Gastrocnemius medialis (tissue), 4 donors: ENCODE measurements at regions not wholly inside any gene's neighbourhood (a gene's known extent, or its start where the extent isn't known, plus 50 kb on each side); places are given as distances from the start of the nearest gene placed in this dataset.

Experiments
- ATAC-seq, 2 donors: fragments of 150-250 bp; one replicate each; pipeline ENCODE4 v1.9.1; 2016
- DNase-seq, 2 donors: peaks; one replicate each; pipeline ENCODE4 v3.0.0-alpha.2; 2019
- H3K27ac ChIP-seq, 4 donors: fragments of 200-600 bp; sonication (generic); 1 replicate in 1 of 4; 2 replicates in 3 of 4; pipeline ENCODE4 v1.5.1; 2016 to 2018; ENCODE audit warnings: mild to moderate bottlenecking in 2 of 4, moderate library complexity in 1 of 4
- H3K27me3 ChIP-seq, 3 donors: fragments of 200-600 bp; sonication (generic) in 2 of 3; 1 replicate in 1 of 3; 2 replicates in 2 of 3; pipeline versions ENCODE4 v1.5.1 to v1.6.0; 2016 to 2019; ENCODE audit warnings: mild to moderate bottlenecking in 1 of 3, moderate library complexity in 1 of 3
- H3K36me3 ChIP-seq, 2 donors: fragments of 200-600 bp; sonication (generic) in 1 of 2; one replicate each; pipeline ENCODE4 v1.5.1; 2017 to 2018
- H3K4me1 ChIP-seq, 2 donors: fragments of 200-600 bp; sonication (generic) in 1 of 2; one replicate each; pipeline ENCODE4 v1.5.1; 2016 to 2017; ENCODE audit warnings: mild to moderate bottlenecking in 2 of 2
- H3K4me3 ChIP-seq, 4 donors: fragments of 200-600 bp; sonication (generic) in 3 of 4; 1 replicate in 1 of 4; 2 replicates in 3 of 4; pipeline ENCODE4 v1.5.1; 2016 to 2019; ENCODE audit warnings: mild to moderate bottlenecking in 2 of 4
- H3K9me3 ChIP-seq, 3 donors: fragments of 200-600 bp; sonication (generic) in 2 of 3; 1 replicate in 1 of 3; 2 replicates in 2 of 3; pipeline ENCODE4 v1.5.1; 2016 to 2019
- POLR2A ChIP-seq, 2 donors: fragments of 450-650 bp; IDR thresholded peaks; one replicate each; pipeline ENCODE4 v1.6.1; 2017; ENCODE audit warnings: antibody characterized with exemption in 2 of 2, mild to moderate bottlenecking in 2 of 2, moderate library complexity in 2 of 2
- in situ Hi-C, 4 donors: fragments of 200-750 bp; cut with MboI; loops; one replicate each; pipeline versions ENCODE4 v1.15.0 to v1.8.0; 2017; ENCODE audit warnings: low sequenced_read_pairs in 4 of 4
- intact Hi-C: fragments of 100-400 bp; cut with DNase I; formaldehyde crosslinking; loops from one replicate; pipeline ENCODE4 v1.15.1; 2023; ENCODE audit warnings: low total_unique reads
- TF ChIP-seq, protein P1 (sequence below), 5 experiments: fragments of 450-650 bp in 3 of 5; fragments of 200-600 bp in 2 of 5; sonication (generic) in 2 of 5; IDR thresholded peaks in 4 of 5; conservative IDR thresholded peaks in 1 of 5; 1 replicate in 4 of 5; 2 replicates in 1 of 5; pipeline ENCODE4 v1.5.1; 2016 to 2019; ENCODE audit warnings: antibody characterized with exemption in 5 of 5, mild to moderate bottlenecking in 3 of 5, moderate library complexity in 3 of 5

DNA sequence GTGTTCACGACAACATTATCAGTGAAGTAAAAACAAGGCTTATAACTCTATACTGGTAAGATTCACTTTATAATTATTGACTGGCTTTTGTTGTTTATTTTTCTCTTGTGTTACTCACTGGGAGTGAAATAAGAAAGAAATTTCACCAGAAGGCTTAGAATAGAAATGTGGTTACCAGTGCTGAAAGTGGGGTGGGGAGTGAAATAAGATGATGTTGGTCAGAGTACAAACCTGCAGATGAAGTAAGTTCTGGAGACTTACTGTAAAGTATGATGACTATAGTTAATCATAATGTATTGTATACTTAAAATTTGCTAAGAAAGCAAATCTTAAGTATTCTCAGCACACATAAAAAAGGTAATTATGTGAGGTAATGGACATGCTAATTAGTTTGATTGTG, 198.4 kb downstream of the KLHL28 start:
- Histone ChIP-seq H3K4me1 (no peaks in the 10 kb centered on the region), H3K27ac (no peak overlapping the region), H3K36me3 (no peaks in the 10 kb centered on the region), H3K4me3 (no peak overlapping the region), H3K9me3 (no peaks in the 10 kb centered on the region), H3K27me3 (no peaks in the 10 kb centered on the region)
- ATAC-seq (no peak), DNase-seq (no peak)
- intact Hi-C loops, result no loop called here
- TF ChIP-seq, protein P1, sequence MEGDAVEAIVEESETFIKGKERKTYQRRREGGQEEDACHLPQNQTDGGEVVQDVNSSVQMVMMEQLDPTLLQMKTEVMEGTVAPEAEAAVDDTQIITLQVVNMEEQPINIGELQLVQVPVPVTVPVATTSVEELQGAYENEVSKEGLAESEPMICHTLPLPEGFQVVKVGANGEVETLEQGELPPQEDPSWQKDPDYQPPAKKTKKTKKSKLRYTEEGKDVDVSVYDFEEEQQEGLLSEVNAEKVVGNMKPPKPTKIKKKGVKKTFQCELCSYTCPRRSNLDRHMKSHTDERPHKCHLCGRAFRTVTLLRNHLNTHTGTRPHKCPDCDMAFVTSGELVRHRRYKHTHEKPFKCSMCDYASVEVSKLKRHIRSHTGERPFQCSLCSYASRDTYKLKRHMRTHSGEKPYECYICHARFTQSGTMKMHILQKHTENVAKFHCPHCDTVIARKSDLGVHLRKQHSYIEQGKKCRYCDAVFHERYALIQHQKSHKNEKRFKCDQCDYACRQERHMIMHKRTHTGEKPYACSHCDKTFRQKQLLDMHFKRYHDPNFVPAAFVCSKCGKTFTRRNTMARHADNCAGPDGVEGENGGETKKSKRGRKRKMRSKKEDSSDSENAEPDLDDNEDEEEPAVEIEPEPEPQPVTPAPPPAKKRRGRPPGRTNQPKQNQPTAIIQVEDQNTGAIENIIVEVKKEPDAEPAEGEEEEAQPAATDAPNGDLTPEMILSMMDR (IDR thresholded peaks at IDR 0.05 in 4 of 5, conservative IDR thresholded peaks at IDR 0.05 in 1 of 5), result no peak
- TF ChIP-seq POLR2A (IDR thresholded peaks at IDR 0.05), result no peak
- in situ Hi-C loops, result no loop called here

GRCh38 chr14:44759277-44759676, 202.5 kb downstream of the KLHL28 start:
- intact Hi-C loops (no loop called here), in situ Hi-C loops (no loop called here)
- H3K4me3 ChIP-seq, result no peak overlapping the region
- no peak for DNase-seq
- no peaks in the 10 kb centered on the region for H3K27me3 ChIP-seq
- no peaks in the 10 kb centered on the region for H3K9me3 ChIP-seq
- TF ChIP-seq, protein P1 (IDR thresholded peaks at IDR 0.05 in 4 of 5, conservative IDR thresholded peaks at IDR 0.05 in 1 of 5), result no peak
- H3K4me1 ChIP-seq, result no peaks in the 10 kb centered on the region
- no peaks in the 10 kb centered on the region for H3K36me3 ChIP-seq
- no peak for ATAC-seq
- no peak overlapping the region for H3K27ac ChIP-seq

- H3K36me3 ChIP-seq, result no peaks in the 10 kb centered on the region
- H3K27me3 ChIP-seq, result no peaks in the 10 kb centered on the region
- no peak overlapping the region for H3K27ac ChIP-seq
- ATAC-seq (no peak), DNase-seq (no peak)
- TF ChIP-seq POLR2A (IDR thresholded peaks at IDR 0.05), result no peak
- TF ChIP-seq, protein P1 (IDR thresholded peaks at IDR 0.05 in 4 of 5, conservative IDR thresholded peaks at IDR 0.05 in 1 of 5), result no peak
- intact Hi-C loops, result no loop called here
- no peak overlapping the region for H3K4me3 ChIP-seq
- in situ Hi-C loops, result no loop called here
- no peaks in the 10 kb centered on the region for H3K4me1 ChIP-seq
- no peaks in the 10 kb centered on the region for H3K9me3 ChIP-seq
These were observed 205.2 kb downstream of the KLHL28 start for GRCh38 chr14:44756554-44756953.

GRCh38 chr14:44745371-44745770, 216.4 kb downstream of the KLHL28 start:
- in situ Hi-C loops (no loop called here), intact Hi-C loops (no loop called here)
- no peaks in the 10 kb centered on the region for H3K4me1 ChIP-seq
- no peak for TF ChIP-seq POLR2A (IDR thresholded peaks at IDR 0.05)
- TF ChIP-seq, protein P1 (IDR thresholded peaks at IDR 0.05 in 4 of 5, conservative IDR thresholded peaks at IDR 0.05 in 1 of 5), result no peak
- H3K9me3 ChIP-seq, result no peaks in the 10 kb centered on the region
- H3K36me3 ChIP-seq, result no peaks in the 10 kb centered on the region
- no peak for DNase-seq
- ATAC-seq, result no peak
- H3K4me3 ChIP-seq, result no peak overlapping the region
- no peak overlapping the region for H3K27ac ChIP-seq
- no peaks in the 10 kb centered on the region for H3K27me3 ChIP-seq

DNA sequence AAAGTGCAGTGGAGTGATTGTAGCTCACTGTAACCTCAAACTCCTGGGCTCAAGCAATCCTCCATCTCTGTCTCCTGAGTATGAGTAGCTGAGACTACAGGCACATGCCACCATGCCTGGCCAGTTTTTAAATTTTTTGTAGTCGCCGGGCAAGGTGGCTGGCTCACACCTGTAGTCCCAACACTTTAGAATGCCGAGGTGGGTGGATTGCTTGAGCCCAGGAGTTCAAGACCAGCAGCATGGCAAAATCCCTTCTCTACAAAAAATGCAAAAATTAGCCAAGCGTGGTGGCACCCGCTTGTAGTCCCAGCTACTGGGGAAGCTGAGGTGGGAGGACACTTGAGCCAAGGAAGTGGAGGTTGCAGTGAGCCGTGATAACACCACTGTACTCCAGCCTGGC, 219.5 kb downstream of the KLHL28 start:
- H3K27me3 ChIP-seq, result no peaks in the 10 kb centered on the region
- no peaks in the 10 kb centered on the region for H3K9me3 ChIP-seq
- TF ChIP-seq POLR2A (IDR thresholded peaks at IDR 0.05), result no peak
- TF ChIP-seq, protein P1 (IDR thresholded peaks at IDR 0.05 in 4 of 5, conservative IDR thresholded peaks at IDR 0.05 in 1 of 5), result no peak
- no peak overlapping the region for H3K4me3 ChIP-seq
- no peak overlapping the region for H3K27ac ChIP-seq
- H3K4me1 ChIP-seq, result no peaks in the 10 kb centered on the region
- ATAC-seq, result no peak
- H3K36me3 ChIP-seq, result no peaks in the 10 kb centered on the region
- DNase-seq, result no peak
- intact Hi-C loops, result no loop called here
- in situ Hi-C loops, result no loop called here
